ENCODE measurements at regions not wholly inside any gene's neighbourhood (a gene's known extent, or its start where the extent isn't known, plus 50 kb on each side); places are given as distances from the start of the nearest gene placed in this dataset.
"Not testable (repeated sequence)": the region's sequence is repeated elsewhere in the genome, so short reads cannot be mapped to it uniquely, and the experiment has no call there.

GRCh38 chr13:58884353-58885209 is 1253.0 kb downstream of the PCDH17 start:
- no peak for DNase-seq (ENCODE audit: missing footprints)
- ATAC-seq: no peak
- intact Hi-C loops (cut with DNase I): no loop called here

DNA sequence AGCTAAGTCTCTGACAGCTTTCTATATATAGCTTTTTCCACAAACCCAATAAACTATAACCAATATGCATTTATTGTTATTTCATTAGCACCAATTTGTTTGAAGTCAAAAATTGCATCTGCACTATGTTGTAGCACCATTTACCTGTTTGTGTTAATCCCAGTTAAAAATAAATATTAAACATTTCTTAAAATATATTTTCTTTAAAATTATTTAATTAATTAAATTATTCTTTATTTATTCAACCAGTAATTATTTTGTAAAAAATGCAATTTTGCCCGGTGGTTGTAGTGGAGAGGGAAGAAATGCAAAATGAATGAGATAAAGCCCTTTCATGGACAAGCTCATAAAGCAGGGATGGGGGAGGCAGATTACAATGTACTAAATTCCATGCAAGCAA is 1257.9 kb downstream of the PCDH17 start:
- intact Hi-C loops (cut with DNase I): no loop called here
- no peak for ATAC-seq
- DNase-seq (ENCODE audit: missing footprints): no peak

DNA sequence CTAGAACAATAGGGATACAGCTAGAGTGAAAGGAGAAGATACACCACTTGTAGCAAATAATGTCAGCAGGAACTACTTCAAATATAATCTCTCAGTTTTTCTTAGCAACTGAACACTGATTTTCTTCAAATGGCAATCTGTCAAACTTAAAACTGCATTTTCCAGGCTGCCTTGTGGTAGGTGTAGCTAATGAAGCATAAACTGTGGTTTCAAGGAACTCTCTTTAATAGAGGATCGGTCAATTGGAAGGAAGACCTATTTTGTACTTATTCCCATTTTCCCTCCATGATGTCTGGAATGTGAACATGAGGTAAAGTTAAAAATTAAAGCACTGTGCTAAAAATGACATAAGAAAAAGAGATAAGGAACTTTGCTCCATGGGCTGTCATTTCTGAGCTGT is 1261.9 kb downstream of the PCDH17 start:
- intact Hi-C loops (cut with DNase I): no loop called here

GRCh38 chr13:58906329-58907007 is 1257.3 kb downstream of the DIAPH3 start:
- intact Hi-C loops (cut with DNase I): no loop called here

More for the DNA sequence above, 1261.9 kb downstream of the PCDH17 start:
- no peak for DNase-seq (ENCODE audit: missing footprints)
- no peak for ATAC-seq

GRCh38 chr13:58907347-58907746 is 1256.4 kb downstream of the DIAPH3 start:
- no peak for ATAC-seq
- DNase-seq (ENCODE audit: missing footprints): no peak
- intact Hi-C loops (cut with DNase I): no loop called here

More at GRCh38 chr13:58906329-58907007, 1257.3 kb downstream of the DIAPH3 start:
- peak; percentile 34 for ATAC-seq
- DNase-seq (ENCODE audit: missing footprints): no peak

DNA sequence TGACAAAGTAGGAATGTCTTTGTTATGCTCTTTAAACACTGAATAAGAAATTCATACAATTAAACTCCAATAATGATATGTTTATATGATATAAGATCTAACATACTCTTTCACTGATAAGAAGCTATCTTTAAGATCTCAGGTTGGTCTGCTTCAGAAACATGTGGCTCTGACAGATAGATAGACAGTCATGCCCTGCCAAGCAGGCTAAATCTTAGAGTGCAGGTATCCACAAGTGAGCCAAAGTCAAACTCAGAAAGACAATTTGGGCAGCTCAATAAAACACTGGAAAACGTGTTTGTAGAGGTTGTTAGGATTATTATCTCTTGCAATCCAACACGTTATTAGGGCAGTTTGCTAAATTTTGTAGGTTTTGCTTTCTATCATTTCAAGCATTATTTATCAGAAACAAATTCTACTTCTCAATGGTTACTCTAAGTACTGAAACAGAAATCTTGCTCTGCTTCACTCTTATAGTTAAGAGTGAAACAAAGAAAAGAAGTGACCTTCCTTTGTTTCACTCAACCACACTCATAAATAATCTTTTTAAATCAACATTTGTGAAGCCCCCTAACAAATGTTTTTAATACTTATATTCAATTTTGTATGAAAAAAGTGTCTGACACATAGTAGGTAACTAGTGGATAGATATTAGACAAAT is 1255.6 kb downstream of the DIAPH3 start:
- DNase-seq (ENCODE audit: missing footprints) (no peak), ATAC-seq (no peak)
- intact Hi-C loops (cut with DNase I): no loop called here

GRCh38 chr13:58919551-58919950 is 1244.2 kb downstream of the DIAPH3 start:
- intact Hi-C loops (cut with DNase I): no loop called here
- ATAC-seq: no peak
- no peak for DNase-seq (ENCODE audit: missing footprints)

GRCh38 chr13:58921129-58921528 is 1242.6 kb downstream of the DIAPH3 start:
- ATAC-seq (no peak), DNase-seq (ENCODE audit: missing footprints) (no peak)
- intact Hi-C loops (cut with DNase I): no loop called here

DNA sequence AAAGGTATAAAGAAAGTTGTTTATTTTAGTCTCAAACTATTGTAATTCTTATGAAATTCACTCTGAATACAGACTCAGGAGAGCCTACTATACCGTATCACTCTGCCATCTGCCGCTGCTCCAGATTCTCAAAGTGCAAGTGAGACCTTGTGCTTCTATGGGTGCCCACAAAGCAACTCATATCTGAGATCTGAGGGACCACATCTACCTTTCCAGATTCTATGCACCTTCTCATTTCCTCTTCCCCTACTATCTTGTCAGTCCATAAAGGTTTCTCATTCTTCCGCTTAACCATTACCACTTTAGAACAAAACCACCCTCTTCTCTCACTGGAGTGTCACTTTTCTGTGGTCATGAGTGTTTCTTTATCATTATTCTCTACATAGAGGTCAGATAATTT is 1236.9 kb downstream of the DIAPH3 start:
- DNase-seq (ENCODE audit: missing footprints): no peak
- intact Hi-C loops (cut with DNase I): no loop called here
- no peak for ATAC-seq

DNA sequence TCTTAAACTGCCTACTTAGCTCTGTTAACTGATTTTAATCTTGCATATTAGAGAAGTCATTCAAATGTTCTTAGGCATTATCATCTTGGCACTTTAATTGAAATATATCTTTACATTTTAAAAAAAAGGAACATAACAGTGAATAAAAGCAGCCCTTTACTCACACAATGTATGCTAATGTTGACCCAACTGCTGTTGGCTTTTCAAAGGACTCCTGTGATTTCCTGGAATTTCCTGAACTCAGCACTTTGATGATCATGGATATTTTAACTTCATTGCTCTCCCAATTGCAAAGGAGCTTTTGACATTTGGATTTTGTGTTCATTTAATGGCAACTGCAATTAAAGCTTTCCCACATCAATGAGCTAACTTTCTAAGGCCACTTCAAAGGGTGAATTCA is 1230.3 kb downstream of the DIAPH3 start:
- no peak for DNase-seq (ENCODE audit: missing footprints)
- no peak for ATAC-seq
- intact Hi-C loops (cut with DNase I): no loop called here

- ATAC-seq: no peak
- no peak for DNase-seq (ENCODE audit: missing footprints)
- intact Hi-C loops (cut with DNase I): no loop called here
Observed at GRCh38 chr13:58935689-58936088, 1228.0 kb downstream of the DIAPH3 start.

- DNase-seq (ENCODE audit: missing footprints) (no peak), ATAC-seq (no peak)
- intact Hi-C loops (cut with DNase I): no loop called here
Observed at GRCh38 chr13:58946274-58946673, 1217.5 kb downstream of the DIAPH3 start.

GRCh38 chr13:58949646-58950045 is 1214.1 kb downstream of the DIAPH3 start:
- intact Hi-C loops (cut with DNase I): no loop called here
- ATAC-seq: no peak
- no peak for DNase-seq (ENCODE audit: missing footprints)

- DNase-seq (ENCODE audit: missing footprints): no peak
- intact Hi-C loops (cut with DNase I): no loop called here
- ATAC-seq: no peak
Observed at GRCh38 chr13:58950911-58951310, 1212.8 kb downstream of the DIAPH3 start.

DNA sequence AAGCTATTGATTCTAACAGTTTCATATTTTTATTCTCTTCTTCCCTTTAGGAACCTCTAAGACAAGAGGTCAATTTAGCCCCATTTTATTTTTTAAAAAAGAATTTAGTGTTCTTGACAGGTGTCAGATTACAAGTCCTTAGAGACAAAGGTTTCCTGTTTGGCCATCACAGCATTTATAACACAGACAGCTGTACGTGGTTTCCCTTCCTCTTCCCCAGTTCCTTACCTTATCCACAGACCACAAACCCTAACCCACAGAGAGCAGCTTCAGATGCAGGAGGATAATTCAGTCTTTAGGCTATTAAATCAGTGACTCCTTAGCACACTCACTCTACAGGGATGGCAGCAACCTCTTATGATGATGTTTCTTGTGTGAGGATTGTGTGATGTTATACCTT is 1210.1 kb downstream of the DIAPH3 start:
- intact Hi-C loops (cut with DNase I): no loop called here
- no peak for ATAC-seq
- DNase-seq (ENCODE audit: missing footprints): no peak

DNA sequence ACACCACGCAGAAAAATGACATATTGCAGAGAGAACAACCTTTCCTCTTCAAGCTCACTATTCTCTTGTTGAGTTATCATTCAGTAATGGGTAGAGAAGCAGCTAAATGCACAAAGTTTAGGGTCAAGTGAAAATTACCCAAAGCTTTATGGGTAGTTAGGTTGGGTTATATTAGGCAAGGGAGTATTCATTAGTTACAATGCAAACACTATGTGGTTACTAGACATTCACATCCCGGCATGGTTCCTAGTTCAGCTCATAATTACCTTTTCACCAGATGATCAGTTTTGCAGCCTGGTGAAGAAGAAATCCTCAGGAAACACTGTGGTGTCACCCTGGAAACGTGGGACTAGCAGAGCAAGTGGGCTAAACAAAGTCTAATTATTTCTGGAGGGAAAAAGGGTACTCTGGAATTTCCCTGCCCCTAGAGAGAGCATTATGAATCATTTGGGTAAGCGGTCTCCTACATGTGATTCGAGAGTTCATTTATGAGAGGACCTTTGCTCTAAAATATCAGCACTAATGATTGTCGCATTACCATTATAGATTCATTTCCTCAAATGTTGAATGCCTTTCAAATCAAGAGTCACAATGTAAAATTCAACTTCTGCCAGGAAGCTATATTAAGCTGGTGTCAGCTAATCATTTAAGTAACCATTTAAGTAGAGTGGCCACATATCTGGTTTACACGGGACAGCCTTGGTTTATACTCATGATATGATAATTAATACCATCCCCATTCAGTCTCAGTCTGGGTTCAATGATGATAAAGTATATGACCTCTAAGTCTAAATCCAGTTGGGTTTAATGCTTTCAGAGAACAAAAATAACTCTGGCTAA is 1208.0 kb downstream of the DIAPH3 start:
- ATAC-seq: no peak
- no peak for DNase-seq (ENCODE audit: missing footprints)
- intact Hi-C loops (cut with DNase I): no loop called here

DNA sequence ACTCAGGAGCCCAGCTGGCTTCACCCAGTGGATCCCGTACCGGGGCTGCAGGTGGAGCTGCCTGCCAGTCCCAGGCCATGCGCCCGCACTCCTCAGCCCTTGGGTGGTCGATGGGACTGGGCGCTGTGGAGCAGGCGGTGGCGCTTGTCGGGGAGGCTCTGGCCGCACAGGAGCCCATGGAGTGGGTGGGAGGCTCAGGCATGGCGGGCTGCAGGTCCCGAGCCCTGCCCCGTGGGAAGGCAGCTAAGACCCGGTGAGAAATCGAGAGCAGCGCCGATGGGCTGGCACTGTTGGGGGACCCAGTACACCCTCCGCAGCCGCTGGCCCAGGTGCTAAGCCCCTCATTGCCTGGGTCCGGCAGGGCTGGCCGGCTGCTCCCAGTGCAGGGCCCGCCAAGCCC is 1205.6 kb downstream of the DIAPH3 start:
- intact Hi-C loops (cut with DNase I); ATAC-seq: not testable (repeated sequence)
- peak; percentile 43 for DNase-seq (ENCODE audit: missing footprints)

DNA sequence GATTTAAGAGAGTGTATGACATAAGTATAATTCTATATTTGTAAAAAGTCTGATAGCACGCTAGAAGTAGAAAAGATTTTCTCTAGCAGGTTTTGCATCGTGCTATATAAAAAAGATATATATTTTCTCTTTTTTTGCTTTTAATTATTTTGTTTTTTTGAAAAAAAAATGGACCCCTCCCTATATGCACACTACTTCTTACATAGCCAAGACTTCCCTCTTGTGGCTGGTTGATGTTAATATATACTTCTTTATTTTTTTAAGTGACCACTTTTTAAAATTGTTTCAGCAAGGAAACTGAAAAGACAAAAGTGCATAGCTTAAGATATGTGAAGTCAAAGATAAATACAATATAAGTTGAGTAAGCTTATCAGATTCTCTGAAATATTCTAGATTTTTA is 1202.8 kb downstream of the DIAPH3 start:
- no peak for DNase-seq (ENCODE audit: missing footprints)
- intact Hi-C loops (cut with DNase I): no loop called here

DNA sequence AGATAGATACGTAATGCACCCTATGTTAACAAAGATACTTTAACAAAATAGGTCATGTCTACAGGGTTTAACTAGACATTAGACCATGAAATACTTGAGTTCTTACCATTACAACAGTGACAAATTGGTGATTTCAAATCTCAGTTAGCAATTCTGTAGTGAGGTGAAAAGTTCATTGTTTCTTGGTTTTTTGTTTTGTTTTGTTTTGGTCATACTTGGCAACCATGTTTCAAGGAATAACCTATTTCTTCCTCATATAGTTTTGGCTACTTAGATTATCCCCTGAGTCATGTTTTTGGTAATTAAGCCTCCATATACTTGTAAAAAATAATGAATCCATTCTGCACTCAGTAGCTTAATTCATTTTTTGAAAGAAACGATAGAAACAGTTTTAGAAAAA is 1200.4 kb downstream of the DIAPH3 start:
- DNase-seq (ENCODE audit: missing footprints) (no peak), ATAC-seq (no peak)
- intact Hi-C loops (cut with DNase I): no loop called here

More for the DNA sequence above, 1202.8 kb downstream of the DIAPH3 start:
- no peak for ATAC-seq
